Esophagus squamous epithelium (tissue), 4 donors: ENCODE measurements at regions not wholly inside any gene's neighbourhood (a gene's known extent, or its start where the extent isn't known, plus 50 kb on each side); places are given as distances from the start of the nearest gene placed in this dataset.

Experiments used
- CTCF ChIP-seq, 6 experiments: fragments of 450-650 bp in 4 of 6; fragments of 200-600 bp in 2 of 6; sonication (generic) in 2 of 6; IDR thresholded peaks; one replicate each; pipeline ENCODE4 v1.5.1; 2016 to 2019; ENCODE audit warnings: antibody characterized with exemption in 6 of 6, mild to moderate bottlenecking in 4 of 6, moderate library complexity in 4 of 6
- POLR2A ChIP-seq, 4 donors: fragments of 450-650 bp; IDR thresholded peaks; one replicate each; pipeline ENCODE4 v1.6.1; 2017; ENCODE audit warnings: antibody characterized with exemption in 4 of 4, mild to moderate bottlenecking in 4 of 4, moderate library complexity in 3 of 4

GRCh38 chr18:37975446-37975845, 409.8 kb upstream of the CELF4 start:
- TF ChIP-seq POLR2A (IDR thresholded peaks at IDR 0.05) (no peak), CTCF (IDR thresholded peaks at IDR 0.05) (no peak)
